ENCODE measurements at regions not wholly inside any gene's neighbourhood (a gene's known extent, or its start where the extent isn't known, plus 50 kb on each side); places are given as distances from the start of the nearest gene placed in this dataset.
A peak's percentile ranks its signal among the peaks of the same experiment; 100 is the strongest.

GRCh38 chr1:163406772-163407171 lies 85.0 kb downstream of the NUF2 start:
- DNase-seq (ENCODE audit: low spot score): no peak

GRCh38 chr1:163408262-163408661 lies 86.5 kb downstream of the NUF2 start:
- no peak for DNase-seq (ENCODE audit: low spot score)

GRCh38 chr1:163410073-163410999 lies 88.6 kb downstream of the NUF2 start:
- peak; percentile 58 for DNase-seq (ENCODE audit: low spot score)

DNA sequence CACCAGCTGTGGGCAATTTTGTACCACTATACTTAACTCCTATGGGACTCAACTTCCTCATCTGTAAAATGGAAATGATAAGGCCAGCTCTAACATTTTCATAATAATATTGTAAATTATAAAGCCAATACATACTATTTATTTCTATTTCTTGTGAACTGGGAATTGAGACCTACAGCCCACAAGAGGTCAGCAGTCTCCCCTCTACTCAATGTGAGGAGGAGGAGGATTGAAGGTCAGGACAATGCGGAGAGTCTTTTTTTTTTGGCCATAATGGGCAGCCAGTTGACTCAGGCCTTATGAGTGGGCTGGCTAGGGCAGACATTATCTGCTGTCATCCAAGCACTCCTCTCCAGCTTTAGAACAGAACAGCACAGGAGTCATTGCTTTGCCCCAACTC lies 90.5 kb downstream of the NUF2 start:
- no peak for DNase-seq (ENCODE audit: low spot score)

GRCh38 chr1:163414778-163415177 lies 93.0 kb downstream of the NUF2 start:
- no peak for DNase-seq (ENCODE audit: low spot score)

GRCh38 chr1:163421701-163422100 lies 99.9 kb downstream of the NUF2 start:
- DNase-seq (ENCODE audit: low spot score): no peak

GRCh38 chr1:163422738-163423404 lies 101.1 kb downstream of the NUF2 start:
- no peak for DNase-seq (ENCODE audit: low spot score)

GRCh38 chr1:163426505-163427251 lies 104.9 kb downstream of the NUF2 start:
- no peak for DNase-seq (ENCODE audit: low spot score)

GRCh38 chr1:163427279-163427678 lies 105.5 kb downstream of the NUF2 start:
- DNase-seq (ENCODE audit: low spot score): no peak

DNA sequence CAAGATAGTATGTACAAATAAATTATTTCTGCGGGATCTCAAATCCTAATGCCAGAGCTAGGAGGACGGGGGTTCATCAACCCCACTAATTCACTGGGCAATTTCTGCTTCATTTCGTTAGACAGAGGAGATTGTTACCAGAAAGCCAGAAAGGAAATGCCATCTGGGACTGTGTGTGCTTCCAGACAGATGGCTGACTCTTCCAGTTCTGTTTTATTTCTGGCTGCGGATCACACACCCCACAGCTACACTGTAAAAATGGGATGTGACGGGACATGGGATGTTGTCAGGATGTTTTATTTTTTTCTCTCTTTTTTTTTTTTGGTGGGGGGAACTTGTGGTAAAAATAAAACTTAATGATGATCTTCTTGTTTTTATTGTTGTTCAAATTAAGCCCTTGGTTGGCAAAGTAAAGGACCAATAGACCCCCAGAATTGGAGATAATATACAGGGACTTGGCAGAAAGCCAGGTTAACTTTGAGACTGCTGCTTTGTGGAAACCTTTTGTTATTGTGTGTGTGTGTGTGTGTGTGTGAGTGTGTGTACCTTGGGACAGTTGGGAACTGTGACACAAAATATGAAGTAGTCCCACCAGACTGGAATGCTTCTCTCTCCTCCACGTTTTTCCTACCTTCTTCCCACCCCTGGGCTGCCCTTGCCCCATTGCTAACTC lies 114.5 kb downstream of the NUF2 start:
- DNase-seq (ENCODE audit: low spot score): no peak

- DNase-seq (ENCODE audit: low spot score): no peak
These were observed 117.7 kb downstream of the NUF2 start for GRCh38 chr1:163439471-163439870.

- no peak for DNase-seq (ENCODE audit: low spot score)
These were observed 118.3 kb downstream of the NUF2 start for GRCh38 chr1:163440090-163440489.

DNA sequence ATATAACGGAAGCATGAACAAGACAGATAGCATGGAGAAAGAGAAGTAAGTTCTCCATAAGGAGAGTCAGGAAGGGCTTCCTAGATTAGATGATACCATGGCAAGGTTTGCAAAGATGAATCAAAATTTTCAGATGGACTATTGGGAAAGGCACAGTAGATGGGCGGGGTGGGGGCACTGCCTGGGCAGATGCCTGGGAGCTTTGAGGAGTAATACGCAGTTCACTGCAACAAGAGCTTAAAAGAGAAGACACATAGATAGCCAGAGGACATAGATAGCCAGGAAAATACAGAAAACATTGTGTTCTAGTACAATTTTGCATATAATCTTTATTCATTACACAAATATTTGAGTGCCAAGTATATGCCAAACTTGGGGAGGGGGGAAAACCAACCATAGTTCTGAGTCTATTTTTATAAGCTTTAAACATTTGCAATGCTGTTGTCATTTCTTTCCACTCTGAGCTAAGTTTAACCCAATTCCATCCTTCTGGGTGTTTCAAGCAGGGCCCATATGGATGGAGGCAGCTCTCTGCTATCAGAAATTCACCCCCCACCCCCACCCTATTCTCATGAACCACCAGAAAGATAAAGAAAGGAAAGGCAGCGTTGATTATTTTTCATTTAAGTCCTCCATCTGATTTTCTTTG lies 120.6 kb downstream of the NUF2 start:
- no peak for DNase-seq (ENCODE audit: low spot score)

- DNase-seq (ENCODE audit: low spot score): no peak
These were observed 121.1 kb downstream of the NUF2 start for GRCh38 chr1:163442895-163443294.

DNA sequence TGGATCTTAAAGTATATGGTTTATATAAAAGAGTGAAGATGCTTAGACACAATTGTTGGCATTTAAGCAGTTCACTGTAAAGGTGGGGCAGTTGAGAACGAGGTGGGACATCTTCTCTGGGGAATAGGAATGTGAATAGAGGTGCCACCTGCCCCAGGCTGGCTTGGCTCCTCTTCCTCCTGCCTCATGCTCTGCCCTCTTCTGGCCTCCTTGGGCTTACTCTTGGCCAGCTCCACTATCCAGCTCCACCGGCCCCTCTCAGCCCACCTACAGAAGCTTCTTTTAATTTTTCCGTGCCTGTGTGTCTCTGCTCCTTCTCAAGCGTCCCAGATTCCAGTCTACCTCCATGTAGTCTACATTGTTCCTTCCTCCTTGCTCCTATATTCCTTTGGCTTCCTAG lies 122.1 kb downstream of the NUF2 start:
- DNase-seq (ENCODE audit: low spot score): no peak

DNA sequence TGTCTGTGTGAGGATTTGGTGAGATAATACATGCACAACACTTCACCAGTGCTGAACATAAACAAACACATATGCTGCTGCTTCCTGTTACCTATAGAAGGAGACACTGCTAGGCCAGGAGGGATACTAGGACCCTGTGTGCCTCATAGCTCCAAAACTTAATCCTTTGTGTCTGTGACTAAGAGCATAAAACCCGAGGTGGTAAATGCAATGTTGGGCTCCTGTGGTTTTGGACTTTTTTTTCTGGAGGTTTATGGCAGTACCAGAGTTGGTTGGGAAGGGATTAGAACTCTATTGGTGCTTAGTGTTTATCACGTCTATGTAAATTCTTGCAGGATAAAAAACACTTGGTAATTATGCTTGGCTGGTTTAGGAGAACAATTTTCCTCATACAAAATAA lies 122.9 kb downstream of the NUF2 start:
- no peak for DNase-seq (ENCODE audit: low spot score)

- no peak for DNase-seq (ENCODE audit: low spot score)
These were observed 129.2 kb downstream of the NUF2 start for GRCh38 chr1:163450986-163451385.

DNA sequence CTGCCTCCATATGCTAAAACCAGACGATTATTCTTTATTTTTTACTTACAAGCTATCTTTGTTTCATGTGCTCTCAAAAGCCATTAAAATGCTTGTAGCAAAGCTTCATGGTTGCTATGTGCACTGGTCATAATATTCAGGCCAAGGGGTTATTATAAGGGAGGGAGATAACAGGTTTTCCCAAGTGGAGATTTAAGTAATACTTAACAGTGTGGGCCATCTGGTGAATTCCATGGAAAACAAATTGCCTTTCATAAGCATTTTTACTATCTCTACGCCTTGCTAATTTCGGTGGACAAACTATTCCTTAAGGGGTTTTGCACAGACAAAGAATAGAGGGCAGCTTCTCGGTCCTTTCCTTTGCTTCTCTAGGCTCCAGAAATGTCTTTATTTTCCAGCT lies 137.8 kb downstream of the NUF2 start:
- DNase-seq (ENCODE audit: low spot score): no peak

DNA sequence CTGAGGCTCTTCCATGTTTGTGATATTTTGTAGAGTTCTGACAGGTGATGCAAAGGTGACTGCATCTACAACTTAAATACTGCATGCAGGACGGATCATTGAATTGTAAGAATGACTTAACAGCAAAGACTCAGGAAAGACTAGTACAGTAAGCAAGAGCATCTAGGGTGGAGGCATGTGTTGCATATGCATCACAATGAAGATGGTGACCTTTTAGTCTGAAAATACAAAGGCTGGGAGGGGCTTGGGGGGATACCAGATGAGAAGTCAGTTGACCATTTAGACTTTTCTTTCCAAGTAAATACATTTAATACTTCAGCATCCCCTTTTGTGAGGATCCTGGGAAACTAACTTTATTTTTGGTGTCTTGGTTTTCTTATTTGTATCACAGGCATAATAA lies 145.5 kb downstream of the NUF2 start:
- no peak for DNase-seq (ENCODE audit: low spot score)

- no peak for DNase-seq (ENCODE audit: low spot score)
These were observed 150.3 kb downstream of the NUF2 start for GRCh38 chr1:163471779-163472650.
